Dermis microvascular lymphatic vessel endothelial cell (primary cell): ENCODE measurements at regions not wholly inside any gene's neighbourhood (a gene's known extent, or its start where the extent isn't known, plus 50 kb on each side); places are given as distances from the start of the nearest gene placed in this dataset.

Experiments used
- DNase-seq, 2 donors: peaks; one replicate each; pipeline versions ENCODE4 v3.0.0 to v3.0.0-alpha.2; 2010; ENCODE audit warnings: low read depth in 2 of 2

GRCh38 chr5:148949841-148950470 lies 112.9 kb downstream of the SH3TC2 start:
- no peak for DNase-seq

- DNase-seq: no peak
These were observed 112.4 kb downstream of the SH3TC2 start for GRCh38 chr5:148950471-148950863.

- no peak for DNase-seq
These were observed 112.0 kb downstream of the SH3TC2 start for GRCh38 chr5:148950892-148951291.

- DNase-seq: no peak
These were observed 111.2 kb downstream of the SH3TC2 start for GRCh38 chr5:148951612-148952011.

- DNase-seq: no peak
These were observed 110.6 kb downstream of the SH3TC2 start for GRCh38 chr5:148952097-148952867.

- DNase-seq: no peak
These were observed 109.2 kb downstream of the SH3TC2 start for GRCh38 chr5:148953711-148954110.
